K562 (cell line): ENCODE measurements at regions not wholly inside any gene's neighbourhood (a gene's known extent, or its start where the extent isn't known, plus 50 kb on each side); places are given as distances from the start of the nearest gene placed in this dataset.
A peak's percentile ranks its signal among the peaks of the same experiment; 100 is the strongest.
"Not testable (repeated sequence)": the region's sequence is repeated elsewhere in the genome, so short reads cannot be mapped to it uniquely, and the experiment has no call there.

Experiments used
- ATAC-seq: fragments of 200-7000 bp; cut with Tn5 transposase; 3 replicates; pipeline ENCODE4 v1.9.1; 2020; ENCODE audit warnings: moderate library complexity
- BruUV-seq: library from RNA; stranded (reverse); fragments of 400-500 nt; replicated peaks from 2 replicates; lab custom pipeline; 2021; lab: Mats Ljungman, UMichigan
- CTCF ChIA-PET: fragments of 300-600 bp; formaldehyde crosslinking; extraction: SDS; loops from one replicate; lab custom pipeline; 2021; ENCODE audit warnings: low intra/inter-chr PET ratio; lab: Yijun Ruan, JAX
- POLR2A ChIA-PET: fragments of 300-600, 350-650 bp; sonication (Branson Sonifier 250); formaldehyde crosslinking; extraction: SDS; loops from one replicate; lab custom pipeline; 2021; ENCODE audit warnings: antibody characterized with exemption, inconsistent platforms; lab: Yijun Ruan, JAX
- DNase-seq, 4 experiments: peaks; one replicate each; pipeline versions ENCODE4 v3.0.0 to v3.0.0-alpha.2; 2011 to 2018; ENCODE audit warnings: low spot score in 3 of 4, mixed read lengths in 3 of 4; ENCODE audit errors: extremely low read depth in 1 of 4
- FAIRE-seq: peaks from 2 replicates; lab custom pipeline; 2011; peaks lifted over from hg19 to GRCh38; lab: Jason Lieb, UNC
- H2AFZ ChIP-seq: 2 replicates; pipeline ENCODE4 v1.6.0; 2011; ENCODE audit warnings: low read depth, low read length, control low read depth, inconsistent platforms
- H3K27ac ChIP-seq: fragments of 200-600 bp; 3 replicates; pipeline ENCODE4 v1.8.0; 2011; ENCODE audit warnings: low read depth, mild to moderate bottlenecking, control low read depth, inconsistent platforms, low read length, moderate library complexity, mixed read lengths; ENCODE audit errors: extremely low read depth
- H3K27me3 ChIP-seq, 2 experiments: fragments of 300-600 bp in 1 of 2; 2 replicates in 1 of 2; 3 replicates in 1 of 2; pipeline versions ENCODE4 v1.6.0 to v1.8.0; 2011; ENCODE audit warnings: inconsistent platforms in 2 of 2, low read length in 2 of 2, mild to moderate bottlenecking in 1 of 2, mixed read lengths in 1 of 2, moderate library complexity in 1 of 2; ENCODE audit not compliant: control insufficient read depth in 2 of 2, insufficient read depth in 2 of 2
- H3K36me3 ChIP-seq: fragments of 300-600 bp; 3 replicates; pipeline ENCODE4 v1.8.0; 2011; ENCODE audit warnings: mild to moderate bottlenecking, low read length, inconsistent platforms; ENCODE audit not compliant: control insufficient read depth, insufficient read depth
- H3K4me1 ChIP-seq, 2 experiments: fragments of 200-600 bp in 1 of 2; replicated peaks in 1 of 2; 2 replicates in 1 of 2; 3 replicates in 1 of 2; pipeline versions ENCODE4 v1.5.1 to v1.8.0; 2011; ENCODE audit warnings: inconsistent platforms in 2 of 2, low read length in 2 of 2, mild to moderate bottlenecking in 1 of 2, mixed read lengths in 1 of 2, moderate library complexity in 1 of 2; ENCODE audit not compliant: control insufficient read depth in 2 of 2, insufficient read depth in 2 of 2
- H3K4me2 ChIP-seq: 2 replicates; pipeline ENCODE4 v1.6.1; 2011; ENCODE audit warnings: low read length, control low read depth, inconsistent platforms, mixed read lengths; ENCODE audit not compliant: insufficient read depth
- H3K4me3 ChIP-seq: fragments of 200-600 bp; sonication (generic), shearing (Covaris generic); 2 replicates; pipeline ENCODE4 v1.5.1; 2016; ENCODE audit warnings: control low read depth, inconsistent platforms
- H3K79me2 ChIP-seq: fragments of 200-600 bp; 3 replicates; pipeline ENCODE4 v1.8.0; 2011; ENCODE audit warnings: low read length, inconsistent platforms; ENCODE audit not compliant: control insufficient read depth, insufficient read depth
- H3K9ac ChIP-seq, 2 experiments: 2 replicates each; pipeline versions ENCODE4 v1.6.0 to v1.6.1; 2011; ENCODE audit warnings: low read depth in 2 of 2, low read length in 2 of 2, control low read depth in 1 of 2, inconsistent platforms in 1 of 2, mild to moderate bottlenecking in 1 of 2, mixed read lengths in 1 of 2; ENCODE audit not compliant: insufficient read depth in 1 of 2
- H3K9me1 ChIP-seq: one replicate; pipeline ENCODE4 v1.6.0; 2011; ENCODE audit warnings: inconsistent platforms, mild to moderate bottlenecking, low read length, moderate library complexity; ENCODE audit not compliant: control insufficient read depth, insufficient read depth
- H3K9me3 ChIP-seq: replicated peaks from 2 replicates; pipeline ENCODE4 v1.5.1; 2011; ENCODE audit warnings: low read depth, low read length, inconsistent platforms; ENCODE audit not compliant: control insufficient read depth, insufficient read depth
- H4K20me1 ChIP-seq: replicated peaks from 2 replicates; pipeline ENCODE4 v1.6.1; 2011; ENCODE audit warnings: low read length, inconsistent platforms, mixed read lengths; ENCODE audit not compliant: control insufficient read depth, insufficient read depth
- C11orf30 ChIP-seq: fragments of 450-650 bp; IDR thresholded peaks from 2 replicates; pipeline ENCODE4 v1.6.1; 2016; ENCODE audit warnings: low read depth, mild to moderate bottlenecking
- MXI1 ChIP-seq: IDR thresholded peaks from 2 replicates; pipeline ENCODE4 v1.6.1; 2011; ENCODE audit warnings: low read depth, mild to moderate bottlenecking, improper control_type of control experiment, low read length
- SFPQ ChIP-seq: fragments of 200-400 bp; formaldehyde crosslinking; IDR thresholded peaks from 2 replicates; pipeline ENCODE4 v1.6.1; 2017; ENCODE audit warnings: mild to moderate bottlenecking, low read depth, low read length, moderate library complexity
- SMC3 ChIP-seq: conservative IDR thresholded peaks from 2 replicates; pipeline ENCODE4 v1.6.1; 2011; ENCODE audit warnings: low read depth, low read length, improper control_type of control experiment; ENCODE audit not compliant: insufficient read depth
- TRIM28 ChIP-seq: fragments of 450-650 bp; IDR thresholded peaks from 2 replicates; pipeline ENCODE4 v1.6.1; 2017
- ZNF282 ChIP-seq: sonication (generic); formaldehyde crosslinking; IDR thresholded peaks from 2 replicates; pipeline ENCODE4 v1.8.1; 2023; ENCODE audit warnings: missing genetic modification reagents
- ZNF316 ChIP-seq: fragments of 450-650 bp; IDR thresholded peaks from 2 replicates; pipeline ENCODE4 v1.6.1; 2016
- WGBS: fragments of 100-300 bp; shearing (Covaris generic); methylation state at CpG from one replicate; pipeline ENCODE4 v1.1.6; 2016; ENCODE audit warnings: low coverage, mixed read lengths; ENCODE audit not compliant: insufficient coverage; ENCODE audit errors: missing lambda C conversion rate; 5-methylcytosine and 5-hydroxymethylcytosine counted together
- in situ Hi-C: fragments of 300-500 bp; cut with MboI; formaldehyde crosslinking; loops from 4 replicates; pipeline ENCODE4 v1.15.0; 2018; ENCODE audit warnings: inconsistent platforms, mixed read lengths
- intact Hi-C: fragments of 100-400 bp; cut with micrococcal nuclease; formaldehyde crosslinking; loops from 2 replicates; pipeline ENCODE4 v1.14.2; 2022

DNA sequence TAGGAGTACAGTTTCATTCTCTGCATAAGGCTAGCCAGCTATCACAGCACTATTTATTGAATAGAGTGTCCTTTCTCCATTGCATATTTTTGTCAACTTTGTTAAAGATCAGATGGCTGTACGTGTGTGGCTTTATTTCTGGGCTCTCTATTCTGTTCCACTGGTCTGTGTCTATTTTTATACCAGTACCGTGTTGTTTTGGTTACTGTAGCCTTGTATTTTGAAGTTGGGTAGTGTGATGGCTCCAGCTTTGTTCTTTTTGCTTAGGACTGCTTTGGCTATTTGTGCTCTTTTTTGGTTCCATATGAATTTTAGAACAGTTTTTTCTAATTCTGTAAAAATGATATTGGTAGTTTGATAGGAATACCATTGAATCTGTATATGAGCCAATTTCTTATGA is 182.1 kb upstream of the DIAPH2 start:
- no peak for FAIRE-seq
- Histone ChIP-seq H3K9me1 (no peaks in the 10 kb centered on the region), H2AFZ (no peak overlapping the region), H3K79me2 (no peaks in the 10 kb centered on the region), H4K20me1 (no peaks in the 10 kb centered on the region), H3K4me3 (no peak overlapping the region), H3K36me3 (no peaks in the 10 kb centered on the region), H3K9ac (no peak overlapping the region), H3K4me2 (no peak overlapping the region), H3K9me3 (no peaks in the 10 kb centered on the region), H3K4me1 (no peaks in the 10 kb centered on the region), H3K27ac (no peak overlapping the region), H3K27me3 (no peaks in the 10 kb centered on the region)
- in situ Hi-C loops: no loop called here
- ChIA-PET CTCF (no interaction called here), POLR2A (no interaction called here)
- TF ChIP-seq SMC3: no peak
- no peak for TF ChIP-seq ZNF282
- no peak for TF ChIP-seq SFPQ
- no peak for TF ChIP-seq TRIM28
- TF ChIP-seq MXI1: no peak
- WGBS: 5% methylated on average over 2 of the region's 2 CpGs
- BruUV-seq: no TSS peak
- no peak for DNase-seq
- intact Hi-C loops: no loop called here
- ATAC-seq: no peak

- H3K79me2 ChIP-seq, intact Hi-C loops, H3K9me1 ChIP-seq, in situ Hi-C loops, FAIRE-seq, CTCF ChIA-PET, H3K4me3 ChIP-seq, POLR2A ChIA-PET, H3K9me3 ChIP-seq, H3K4me1 ChIP-seq, H2AFZ ChIP-seq, H3K9ac ChIP-seq, H4K20me1 ChIP-seq, DNase-seq: not testable (repeated sequence)
- TF ChIP-seq ZNF316: peak; percentile 44; the same call in 1 of the 2 replicates
- TF ChIP-seq C11orf30: 0 out of 2 replicates have a peak, but pooled peaks have one; percentile 4
- TF ChIP-seq, all 486 proteins: peak for 2; not testable (repeated sequence) for 484
- not testable (repeated sequence) for H3K36me3 ChIP-seq, ATAC-seq, H3K27ac ChIP-seq, BruUV-seq, H3K27me3 ChIP-seq, H3K4me2 ChIP-seq
- 0% methylated on average over 2 of the region's 2 CpGs for WGBS
These were observed 155.3 kb upstream of the DIAPH2 start for GRCh38 chrX:96529386-96529785.
